ENCODE measurements at regions not wholly inside any gene's neighbourhood (a gene's known extent, or its start where the extent isn't known, plus 50 kb on each side); places are given as distances from the start of the nearest gene placed in this dataset.

DNA sequence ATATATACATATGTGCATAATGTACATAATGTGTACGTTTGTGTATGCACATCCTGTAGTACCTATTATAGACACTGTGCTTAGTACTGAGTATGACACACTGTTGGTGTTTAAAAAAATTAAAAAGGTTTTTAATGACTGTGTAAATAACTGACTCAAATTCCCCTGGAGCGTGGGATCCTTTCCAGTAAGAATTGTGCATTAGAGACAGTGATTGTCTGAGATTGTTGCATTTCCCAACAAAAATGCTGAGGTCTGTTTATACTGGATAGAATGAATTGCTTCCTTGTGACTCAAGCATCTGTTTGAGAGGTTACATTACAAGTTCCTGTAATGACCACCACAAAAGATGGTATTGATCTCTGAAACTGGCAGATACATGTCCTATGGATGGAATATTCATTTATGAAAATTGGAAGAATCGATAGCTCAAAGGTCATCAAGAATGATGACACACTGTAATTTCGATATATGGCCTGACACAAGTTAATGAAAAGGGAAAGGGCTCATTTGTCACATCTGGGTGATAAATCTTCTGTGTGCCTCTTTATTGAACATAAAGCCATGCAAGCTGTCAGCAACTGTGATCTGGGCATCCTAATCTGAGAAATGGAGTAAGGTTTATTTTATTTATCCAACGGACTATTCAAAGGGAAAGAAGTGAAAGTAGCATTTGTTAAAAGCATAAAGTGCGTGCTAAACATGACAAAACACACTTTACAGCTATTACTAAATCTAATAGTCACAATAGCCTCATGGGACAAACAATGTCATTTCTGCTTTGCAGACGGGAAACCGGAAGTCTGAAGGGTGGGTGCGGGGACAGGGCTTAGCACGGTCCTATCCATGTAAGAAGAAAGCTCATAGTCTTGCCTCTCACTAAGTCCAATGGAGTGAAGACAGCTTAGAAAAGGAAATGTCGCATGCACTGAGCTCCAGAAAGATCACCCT is 228.8 kb downstream of the CDH11 start:
- no peak for ATAC-seq
- no peaks in the 10 kb centered on the region for H3K27me3 Mint-ChIP-seq
- DNase-seq: no peak
- H3K4me3 Mint-ChIP-seq: no peak overlapping the region
- H3K27ac Mint-ChIP-seq: no peak overlapping the region
- peaks cover 15 to 30% of the 10 kb centered on the region in 2 donors for H3K9me3 Mint-ChIP-seq
- no peaks in the 10 kb centered on the region for H3K4me1 Mint-ChIP-seq

- H3K27me3 Mint-ChIP-seq: no peaks in the 10 kb centered on the region
- no peaks in the 10 kb centered on the region for H3K4me1 Mint-ChIP-seq
- peaks cover 13 to 23% of the 10 kb centered on the region in 2 donors for H3K9me3 Mint-ChIP-seq
- no peak overlapping the region for H3K27ac Mint-ChIP-seq
- ATAC-seq (no peak), DNase-seq (no peak)
- H3K4me3 Mint-ChIP-seq: no peak overlapping the region
Observed at GRCh38 chr16:64889446-64889845, 232.4 kb downstream of the CDH11 start.

- Mint-ChIP-seq H3K4me3 (no peak overlapping the region), H3K9me3 (peaks cover 14 to 23% of the 10 kb centered on the region in 2 donors), H3K27ac (no peak overlapping the region), H3K27me3 (no peaks in the 10 kb centered on the region), H3K4me1 (no peaks in the 10 kb centered on the region)
- ATAC-seq (no peak), DNase-seq (no peak)
Observed at GRCh38 chr16:64887651-64888050, 234.2 kb downstream of the CDH11 start.

DNA sequence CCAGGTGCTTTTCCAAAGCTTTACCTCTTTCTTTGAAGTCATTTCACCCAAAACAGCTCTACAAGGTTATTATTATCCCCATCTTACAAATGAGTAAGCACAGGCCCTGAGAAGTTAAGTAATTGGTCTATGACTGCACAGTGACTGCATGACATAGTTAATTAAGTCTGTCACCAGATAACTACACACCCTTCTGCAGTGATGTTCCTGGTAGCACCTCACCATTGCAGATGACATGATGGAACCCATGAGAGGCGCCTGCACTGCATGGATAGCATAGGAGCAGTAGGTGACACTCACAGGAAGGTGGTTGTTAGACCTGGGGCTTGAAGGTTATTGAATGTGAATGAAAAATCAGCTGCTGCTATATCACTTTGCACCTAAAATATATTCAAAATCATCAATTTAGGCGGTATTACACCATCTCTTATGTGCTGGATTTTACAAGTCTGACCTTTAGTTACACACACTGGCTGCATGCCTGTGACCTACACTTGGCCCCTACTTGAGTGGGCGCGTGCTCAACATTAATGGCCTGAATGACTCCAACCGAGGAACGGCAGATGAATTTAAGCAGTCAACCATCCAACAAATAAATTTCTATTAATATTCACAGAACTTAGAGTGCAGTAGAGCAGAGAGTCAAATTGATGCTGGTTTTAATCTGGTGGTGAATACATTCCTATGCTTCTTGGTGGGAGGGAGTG is 239.6 kb downstream of the CDH11 start:
- DNase-seq: no peak
- ATAC-seq: no peak
- H3K27me3 Mint-ChIP-seq: no peaks in the 10 kb centered on the region
- H3K4me3 Mint-ChIP-seq: no peak overlapping the region
- no peaks in the 10 kb centered on the region for H3K4me1 Mint-ChIP-seq
- no peak overlapping the region for H3K27ac Mint-ChIP-seq
- H3K9me3 Mint-ChIP-seq: peaks cover 6 to 18% of the 10 kb centered on the region in 2 donors

GRCh38 chr16:64880994-64881393 is 240.9 kb downstream of the CDH11 start:
- Mint-ChIP-seq H3K27ac (no peak overlapping the region), H3K4me3 (no peak overlapping the region), H3K9me3 (peaks cover 0 to 16% of the 10 kb centered on the region in 2 donors), H3K4me1 (no peaks in the 10 kb centered on the region), H3K27me3 (no peaks in the 10 kb centered on the region)
- DNase-seq (no peak), ATAC-seq (no peak)

GRCh38 chr16:64880006-64880405 is 241.9 kb downstream of the CDH11 start:
- H3K27me3 Mint-ChIP-seq: no peaks in the 10 kb centered on the region
- no peak overlapping the region for H3K27ac Mint-ChIP-seq
- no peak for DNase-seq
- H3K9me3 Mint-ChIP-seq: peaks cover 0 to 16% of the 10 kb centered on the region in 2 donors
- no peak overlapping the region for H3K4me3 Mint-ChIP-seq
- H3K4me1 Mint-ChIP-seq: no peaks in the 10 kb centered on the region
- ATAC-seq: no peak

GRCh38 chr16:64878940-64879339 is 242.9 kb downstream of the CDH11 start:
- DNase-seq (no peak), ATAC-seq (no peak)
- Mint-ChIP-seq H3K27me3 (no peaks in the 10 kb centered on the region), H3K4me1 (no peaks in the 10 kb centered on the region), H3K4me3 (no peak overlapping the region), H3K9me3 (peaks cover 0 to 14% of the 10 kb centered on the region in 2 donors), H3K27ac (no peak overlapping the region)

- ATAC-seq: no peak
- no peaks in the 10 kb centered on the region for H3K4me1 Mint-ChIP-seq
Observed at GRCh38 chr16:64872101-64872500, 249.8 kb downstream of the CDH11 start.

GRCh38 chr16:64870859-64871258 is 251.0 kb downstream of the CDH11 start:
- no peak for DNase-seq
- Mint-ChIP-seq H3K27me3 (no peaks in the 10 kb centered on the region), H3K4me1 (no peaks in the 10 kb centered on the region), H3K4me3 (no peak overlapping the region), H3K9me3 (peaks cover 14 to 15% of the 10 kb centered on the region in 2 donors), H3K27ac (no peak overlapping the region)
- ATAC-seq: no peak

More at GRCh38 chr16:64872101-64872500, 249.8 kb downstream of the CDH11 start:
- H3K27me3 Mint-ChIP-seq: no peaks in the 10 kb centered on the region
- no peak overlapping the region for H3K4me3 Mint-ChIP-seq
- H3K27ac Mint-ChIP-seq: no peak overlapping the region
- DNase-seq: no peak
- H3K9me3 Mint-ChIP-seq: peaks cover 15 to 17% of the 10 kb centered on the region in 2 donors

GRCh38 chr16:64869781-64870180 is 252.1 kb downstream of the CDH11 start:
- Mint-ChIP-seq H3K27me3 (no peaks in the 10 kb centered on the region), H3K4me3 (no peak overlapping the region), H3K9me3 (peaks cover 14 to 15% of the 10 kb centered on the region in 2 donors), H3K4me1 (no peaks in the 10 kb centered on the region), H3K27ac (no peak overlapping the region)
- DNase-seq: no peak
- ATAC-seq: no peak

DNA sequence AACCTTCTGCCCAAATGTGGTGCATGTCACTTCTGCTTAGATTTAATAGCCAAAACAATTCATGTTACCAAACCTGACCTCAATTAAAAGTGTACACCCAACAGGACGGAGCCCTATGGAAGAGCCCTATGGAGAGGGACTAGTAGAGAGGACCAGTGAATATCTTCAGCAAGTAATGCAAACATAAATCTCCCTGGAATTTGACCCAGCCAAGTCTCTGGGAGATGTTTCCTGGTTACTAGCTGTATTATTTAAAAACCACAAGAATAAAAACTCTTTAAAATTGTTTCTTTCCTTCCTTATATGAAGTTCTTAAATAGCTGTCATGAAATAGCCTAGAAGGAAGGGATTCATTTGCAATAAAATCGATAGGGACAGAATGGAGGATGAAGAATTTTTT is 255.8 kb downstream of the CDH11 start:
- H3K27me3 Mint-ChIP-seq: no peaks in the 10 kb centered on the region
- ATAC-seq (no peak), DNase-seq (no peak)
- H3K4me3 Mint-ChIP-seq: no peak overlapping the region
- no peak overlapping the region for H3K27ac Mint-ChIP-seq
- peaks cover 7 to 14% of the 10 kb centered on the region in 2 donors for H3K9me3 Mint-ChIP-seq
- no peaks in the 10 kb centered on the region for H3K4me1 Mint-ChIP-seq

- no peak for ATAC-seq
- Mint-ChIP-seq H3K27me3 (no peaks in the 10 kb centered on the region), H3K4me3 (no peak overlapping the region), H3K27ac (no peak overlapping the region), H3K9me3 (peaks cover 12 to 14% of the 10 kb centered on the region in 2 donors), H3K4me1 (no peaks in the 10 kb centered on the region)
- DNase-seq: no peak
Observed at GRCh38 chr16:64865069-64865696, 256.7 kb downstream of the CDH11 start.

- H3K4me1 Mint-ChIP-seq: no peaks in the 10 kb centered on the region
- H3K4me3 Mint-ChIP-seq: no peak overlapping the region
- no peak overlapping the region for H3K27ac Mint-ChIP-seq
- H3K27me3 Mint-ChIP-seq: no peaks in the 10 kb centered on the region
- peaks cover 12 to 14% of the 10 kb centered on the region in 2 donors for H3K9me3 Mint-ChIP-seq
- no peak for DNase-seq
- no peak for ATAC-seq
Observed at GRCh38 chr16:64864232-64864809, 257.5 kb downstream of the CDH11 start.

DNA sequence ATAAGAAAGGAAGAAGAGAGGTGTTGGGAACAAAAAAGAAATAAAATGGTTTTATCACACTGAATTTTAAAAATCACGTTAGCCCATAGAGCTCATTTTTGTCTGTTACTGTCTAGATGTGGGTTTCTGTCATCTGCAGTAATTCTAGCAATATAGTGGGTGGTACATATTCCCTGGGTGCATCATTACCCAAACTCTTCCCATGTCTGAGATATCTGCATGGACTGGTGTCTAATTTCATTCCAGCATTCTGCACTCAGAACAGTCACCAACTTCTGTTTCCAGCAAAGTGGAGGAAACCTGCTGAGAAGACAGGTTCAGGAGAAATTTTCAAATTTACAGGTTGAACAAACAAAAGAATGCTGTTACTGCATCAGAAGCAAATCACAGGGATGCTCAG is 263.8 kb downstream of the CDH11 start:
- H3K27ac Mint-ChIP-seq: no peak overlapping the region

GRCh38 chr16:64857411-64857810 is 264.5 kb downstream of the CDH11 start:
- Mint-ChIP-seq H3K4me3 (no peak overlapping the region), H3K27me3 (no peaks in the 10 kb centered on the region), H3K9me3 (peaks cover 6 to 8% of the 10 kb centered on the region in 2 donors), H3K27ac (no peak overlapping the region), H3K4me1 (no peaks in the 10 kb centered on the region)
- ATAC-seq (no peak), DNase-seq (no peak)

More for the DNA sequence above, 263.8 kb downstream of the CDH11 start:
- no peaks in the 10 kb centered on the region for H3K27me3 Mint-ChIP-seq
- H3K4me3 Mint-ChIP-seq: no peak overlapping the region
- DNase-seq (no peak), ATAC-seq (no peak)
- no peaks in the 10 kb centered on the region for H3K4me1 Mint-ChIP-seq
- H3K9me3 Mint-ChIP-seq: peaks cover 6 to 8% of the 10 kb centered on the region in 2 donors

Data from stimulated activated naive CD8-positive, alpha-beta T cell treated with anti-CD3 and anti-CD28 coated beads, Interleukin-15, amount 100 ng/mL, for 72 hours (primary cell).